HepG2 (cell line): ENCODE measurements at regions not wholly inside any gene's neighbourhood (a gene's known extent, or its start where the extent isn't known, plus 50 kb on each side); places are given as distances from the start of the nearest gene placed in this dataset.

ENCODE experiments used
- ATAC-seq: fragments of 200-7000 bp; cut with Tn5 transposase; 3 replicates; pipeline ENCODE4 v1.9.1; 2020; ENCODE audit warnings: mild to moderate bottlenecking, moderate library complexity
- BruUV-seq: library from RNA; stranded (reverse); fragments of 400-500 nt; replicated peaks from 2 replicates; lab custom pipeline; 2021; lab: Mats Ljungman, UMichigan
- CTCF ChIA-PET: fragments of 300-600 bp; formaldehyde crosslinking; extraction: SDS; loops from one replicate; lab custom pipeline; 2021; ENCODE audit warnings: low total read pairs, inconsistent platforms, low intra/inter-chr PET ratio; lab: Yijun Ruan, JAX
- POLR2A ChIA-PET: fragments of 350-600 bp; sonication (Branson Sonifier 250); formaldehyde crosslinking; loops from one replicate; lab custom pipeline; 2020; ENCODE audit warnings: antibody characterized with exemption, inconsistent platforms; lab: Yijun Ruan, JAX
- DNase-seq: peaks from one replicate; pipeline ENCODE4 v3.0.0-alpha.2; 2015; ENCODE audit warnings: low spot score
- FAIRE-seq: peaks from 3 replicates; lab custom pipeline; 2011; peaks lifted over from hg19 to GRCh38; lab: Jason Lieb, UNC
- H2AFZ ChIP-seq: one replicate; pipeline ENCODE4 v1.6.1; 2011; ENCODE audit warnings: low read length, inconsistent platforms
- H3K27ac ChIP-seq: fragments of 300-600 bp; 3 replicates; pipeline ENCODE4 v1.8.0; 2011; ENCODE audit warnings: mixed run types, mild to moderate bottlenecking, mixed read lengths, low read length, inconsistent platforms; ENCODE audit not compliant: insufficient read depth; ENCODE audit errors: extremely low read length
- H3K27me3 ChIP-seq, 2 experiments: fragments of 200-600 bp in 1 of 2; 2 replicates in 1 of 2; 3 replicates in 1 of 2; pipeline versions ENCODE4 v1.6.0 to v1.8.0; 2011; ENCODE audit warnings: low read length in 2 of 2, mild to moderate bottlenecking in 2 of 2, moderate library complexity in 2 of 2, inconsistent platforms in 1 of 2; ENCODE audit not compliant: insufficient read depth in 2 of 2, control insufficient read depth in 1 of 2
- H3K36me3 ChIP-seq, 2 experiments: fragments of 200-600 bp in 1 of 2; replicated peaks in 1 of 2; 2 replicates in 1 of 2; 3 replicates in 1 of 2; pipeline versions ENCODE4 v1.5.1 to v1.8.0; 2011; ENCODE audit warnings: low read length in 2 of 2, inconsistent platforms in 1 of 2; ENCODE audit not compliant: insufficient read depth in 2 of 2, control insufficient read depth in 1 of 2
- H3K4me1 ChIP-seq: 2 replicates; pipeline ENCODE4 v1.5.1; 2012; ENCODE audit warnings: low read length, inconsistent platforms; ENCODE audit not compliant: insufficient read depth
- H3K4me2 ChIP-seq: 2 replicates; pipeline ENCODE4 v1.6.0; 2011; ENCODE audit warnings: low read depth, low read length, inconsistent platforms
- H3K4me3 ChIP-seq, 3 experiments: fragments of 200-600 bp in 1 of 3; sonication (generic), shearing (Covaris generic) in 1 of 3; replicated peaks in 1 of 3; 2 replicates each; pipeline ENCODE4 v1.5.1; 2011 to 2016; ENCODE audit warnings: low read length in 3 of 3, inconsistent platforms in 2 of 3, low read depth in 2 of 3, mild to moderate bottlenecking in 2 of 3, control low read depth in 1 of 3, mixed read lengths in 1 of 3; ENCODE audit not compliant: insufficient read depth in 1 of 3
- H3K79me2 ChIP-seq: one replicate; pipeline ENCODE4 v1.6.1; 2011; ENCODE audit warnings: low read length, inconsistent platforms; ENCODE audit not compliant: insufficient read depth
- H3K9ac ChIP-seq: 2 replicates; pipeline ENCODE4 v1.6.0; 2011; ENCODE audit warnings: mild to moderate bottlenecking, low read depth, low read length, inconsistent platforms; ENCODE audit not compliant: insufficient read depth
- H3K9me3 ChIP-seq: 2 replicates; pipeline ENCODE4 v1.5.1; 2012; ENCODE audit warnings: mild to moderate bottlenecking, low read length
- H4K20me1 ChIP-seq: 2 replicates; pipeline ENCODE4 v1.6.0; 2011; ENCODE audit warnings: inconsistent platforms, mild to moderate bottlenecking, low read length, moderate library complexity; ENCODE audit not compliant: insufficient read depth
- BRF2 ChIP-seq: sonication (generic); formaldehyde crosslinking; IDR thresholded peaks from 2 replicates; pipeline ENCODE4 v1.8.1; 2022; ENCODE audit warnings: mild to moderate bottlenecking, missing genetic modification reagents
- HMGA1 ChIP-seq: sonication (generic); formaldehyde crosslinking; conservative IDR thresholded peaks from 2 replicates; pipeline ENCODE4 v1.4.0; 2020; ENCODE audit warnings: missing genetic modification reagents
- MTA3 ChIP-seq: sonication (generic); formaldehyde crosslinking; IDR thresholded peaks from 2 replicates; pipeline ENCODE4 v1.4.0; 2020; ENCODE audit warnings: missing genetic modification reagents
- NFATC3 ChIP-seq: sonication (generic); formaldehyde crosslinking; IDR thresholded peaks from 2 replicates; pipeline ENCODE4 v1.5.1; 2020; ENCODE audit warnings: mild to moderate bottlenecking, missing genetic modification reagents
- NFIB ChIP-seq: sonication (generic); formaldehyde crosslinking; IDR thresholded peaks from 2 replicates; pipeline ENCODE4 v1.9.0; 2021; ENCODE audit warnings: missing genetic modification reagents, mild to moderate bottlenecking, borderline replicate concordance
- ZFX ChIP-seq: sonication (generic); formaldehyde crosslinking; IDR thresholded peaks from 2 replicates; pipeline ENCODE4 v1.4.0; 2020; ENCODE audit warnings: mild to moderate bottlenecking, low read depth, missing genetic modification reagents, moderate library complexity
- ZKSCAN1 ChIP-seq: fragments of 150-350 bp; IDR thresholded peaks from 2 replicates; pipeline ENCODE4 v1.6.1; 2014; ENCODE audit warnings: low read length
- ZMYM3 ChIP-seq: sonication (generic); formaldehyde crosslinking; IDR thresholded peaks from 2 replicates; pipeline ENCODE4 v1.5.1; 2020; ENCODE audit warnings: mild to moderate bottlenecking, missing genetic modification reagents
- ZNF629 ChIP-seq: sonication (generic); formaldehyde crosslinking; conservative IDR thresholded peaks from 2 replicates; pipeline ENCODE4 v1.5.0; 2020; ENCODE audit warnings: missing genetic modification reagents
- ZNF639 ChIP-seq: conservative IDR thresholded peaks from 2 replicates; pipeline ENCODE4 v1.6.1; 2018; ENCODE audit warnings: missing genetic modification reagents
- ZNF703 ChIP-seq: sonication (generic); formaldehyde crosslinking; IDR thresholded peaks from 2 replicates; pipeline ENCODE4 v1.5.1; 2020; ENCODE audit warnings: missing genetic modification reagents, mild to moderate bottlenecking, moderate library complexity, borderline replicate concordance
- WGBS: methylation state at CpG from one replicate; pipeline ENCODE4 v1.1.6; 2017; ENCODE audit warnings: low lambda C conversion rate; 5-methylcytosine and 5-hydroxymethylcytosine counted together
- in situ Hi-C: cut with HindIII; loops from 2 replicates; pipeline ENCODE4 v1.10.0; 2017; ENCODE audit warnings: low pct_unique_long_range_greater_than_20kb; ENCODE audit not compliant: extremely low pct_ligation_motif_present
- intact Hi-C: fragments of 100-400 bp; cut with micrococcal nuclease; formaldehyde crosslinking; loops from one replicate; pipeline ENCODE4 v1.10.0; 2022; ENCODE audit not compliant: unreplicated experiment

GRCh38 chr9:129441852-129442251, 179.0 kb downstream of the C9orf50 start:
- intact Hi-C loops = no loop called here
- Histone ChIP-seq H4K20me1 (no peaks in the 10 kb centered on the region), H2AFZ (no peak overlapping the region), H3K4me2 (no peak overlapping the region), H3K79me2 (no peaks in the 10 kb centered on the region), H3K9ac (no peak overlapping the region), H3K27ac (no peak overlapping the region), H3K36me3 (no peaks in the 10 kb centered on the region), H3K27me3 (peaks cover under 1 to 19% of the 10 kb centered on the region in 2 experiments; a peak in 4 of 5 replicates), H3K4me1 (peaks cover 54% of the 10 kb centered on the region), H3K9me3 (no peaks in the 10 kb centered on the region), H3K4me3 (no peak overlapping the region)
- ChIA-PET CTCF (no interaction called here), POLR2A (interaction anchor here (0.7 to 2.8 kb wide), 2 partner anchors 17 to 138 kb away, joined by 3 to 38 read pairs; no protein-coding TSS in a partner anchor)
- TF ChIP-seq ZNF629 (CRISPR knock-in tag) (peak; percentile 93), ZMYM3 (CRISPR knock-in tag) (peak; percentile 43; the same call in 1 of the 2 replicates), ZKSCAN1 (no peak), MTA3 (CRISPR knock-in tag) (no peak), ZNF639 (CRISPR knock-in tag) (no peak)
- DNase-seq (no peak), FAIRE-seq (no peak), ATAC-seq (no peak)
- BruUV-seq = no TSS peak
- WGBS = 65% methylated on average over 7 of the region's 7 CpGs
- in situ Hi-C loops = no loop called here

GRCh38 chr9:129440435-129441186, 180.3 kb downstream of the C9orf50 start:
- 43% methylated on average over 12 of the region's 12 CpGs for WGBS
- no peak overlapping the region for H3K9ac ChIP-seq
- TF ChIP-seq BRF2 (CRISPR knock-in tag) (no peak), ZFX (CRISPR knock-in tag) (no peak), NFIB (CRISPR knock-in tag) (no peak), ZNF703 (CRISPR knock-in tag) (no peak), NFATC3 (CRISPR knock-in tag) (no peak), HMGA1 (CRISPR knock-in tag) (no peak)
- H2AFZ ChIP-seq = no peak overlapping the region
- no peak overlapping the region for H3K4me3 ChIP-seq
- peaks cover 5 to 31% of the 10 kb centered on the region in 2 experiments; a peak in 4 of 5 replicates for H3K27me3 ChIP-seq
- no peaks in the 10 kb centered on the region for H3K79me2 ChIP-seq
- no TSS peak for BruUV-seq
- H4K20me1 ChIP-seq = no peaks in the 10 kb centered on the region
- intact Hi-C loops (no loop called here), in situ Hi-C loops (no loop called here)
- H3K27ac ChIP-seq = no peak overlapping the region
- CTCF ChIA-PET = no interaction called here
- ATAC-seq = no peak
- no peaks in the 10 kb centered on the region for H3K9me3 ChIP-seq
- DNase-seq = no peak
- H3K36me3 ChIP-seq = no peaks in the 10 kb centered on the region
- no peak overlapping the region for H3K4me2 ChIP-seq
- POLR2A ChIA-PET = no interaction called here
- FAIRE-seq = no peak
- H3K4me1 ChIP-seq = peaks cover 52% of the 10 kb centered on the region
